Nephron (organoid): ENCODE measurements at regions not wholly inside any gene's neighbourhood (a gene's known extent, or its start where the extent isn't known, plus 50 kb on each side); places are given as distances from the start of the nearest gene placed in this dataset.
"Not testable (repeated sequence)": the region's sequence is repeated elsewhere in the genome, so short reads cannot be mapped to it uniquely, and the experiment has no call there.

Experiments
- H3K27ac Mint-ChIP-seq, 3 experiments: 2 replicates each; pipeline ENCODE4 v1.8.0; 2020; ENCODE audit warnings: mixed read lengths in 3 of 3, mild to moderate bottlenecking in 2 of 3, moderate library complexity in 1 of 3
- H3K27me3 Mint-ChIP-seq: 2 replicates; pipeline ENCODE4 v1.8.0; 2021; ENCODE audit warnings: low read depth, mild to moderate bottlenecking, moderate library complexity, mixed read lengths
- H3K36me3 Mint-ChIP-seq: 2 replicates; pipeline ENCODE4 v1.8.0; 2020; ENCODE audit warnings: low read depth, mixed read lengths
- H3K4me1 Mint-ChIP-seq: 2 replicates; pipeline ENCODE4 v1.8.0; 2020; ENCODE audit warnings: mixed read lengths
- H3K4me3 Mint-ChIP-seq, 3 experiments: 2 replicates each; pipeline ENCODE4 v1.8.0; 2020; ENCODE audit warnings: mild to moderate bottlenecking in 3 of 3, mixed read lengths in 3 of 3, moderate library complexity in 2 of 3
- H3K9me3 Mint-ChIP-seq: 2 replicates; pipeline ENCODE4 v1.8.0; 2020; ENCODE audit warnings: mixed read lengths
- CTCF ChIP-seq, 3 experiments: fragments of 200-600 bp; sonication (generic); IDR thresholded peaks; one replicate each; pipeline ENCODE4 v1.5.0; 2021; ENCODE audit warnings: antibody characterized with exemption in 3 of 3; ENCODE audit not compliant: unreplicated experiment in 3 of 3

DNA sequence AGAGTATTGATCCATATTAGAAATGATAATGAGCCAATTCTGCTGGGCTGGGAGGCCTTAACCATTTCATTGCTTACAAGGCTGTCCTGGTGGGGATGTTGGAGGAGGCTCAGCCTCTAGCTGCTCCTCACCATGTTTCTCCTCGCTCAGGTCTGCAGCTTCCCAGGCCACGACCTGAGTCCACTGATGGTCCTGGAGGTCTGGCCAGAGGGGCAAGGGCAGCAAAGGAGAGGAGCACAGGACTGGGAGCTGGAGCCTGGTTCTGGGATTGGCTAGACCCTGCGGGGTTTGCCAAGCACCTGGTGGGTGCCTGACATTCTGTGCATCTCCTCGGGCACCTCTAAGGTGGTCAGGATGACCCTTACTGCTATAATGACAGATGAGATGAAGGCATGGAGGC, 92.6 kb downstream of the KIF26A start:
- H3K4me1 Mint-ChIP-seq: peaks cover 13% of the 10 kb centered on the region
- no peak overlapping the region for H3K27ac Mint-ChIP-seq
- H3K4me3 Mint-ChIP-seq: no peak overlapping the region

GRCh38 chr14:104232070-104232484, 93.7 kb downstream of the KIF26A start:
- Mint-ChIP-seq H3K4me3 (no peak overlapping the region), H3K27ac (no peak overlapping the region), H3K4me1 (peaks cover 5% of the 10 kb centered on the region), H3K27me3 (peaks cover 3% of the 10 kb centered on the region), H3K9me3 (peaks cover 39% of the 10 kb centered on the region), H3K36me3 (peaks cover 13% of the 10 kb centered on the region)
- no peak for TF ChIP-seq CTCF (IDR thresholded peaks at IDR 0.05; ENCODE audit: unreplicated experiment in 3 of 3)

More for the DNA sequence above, 92.6 kb downstream of the KIF26A start:
- peaks cover 3% of the 10 kb centered on the region for H3K27me3 Mint-ChIP-seq
- H3K9me3 Mint-ChIP-seq: peaks cover 29% of the 10 kb centered on the region
- H3K36me3 Mint-ChIP-seq: peaks cover 8% of the 10 kb centered on the region
- no peak for TF ChIP-seq CTCF (IDR thresholded peaks at IDR 0.05; ENCODE audit: unreplicated experiment in 3 of 3)

GRCh38 chr14:104234007-104234786, 95.8 kb downstream of the KIF26A start:
- peaks cover 10% of the 10 kb centered on the region for H3K27me3 Mint-ChIP-seq
- H3K27ac Mint-ChIP-seq, H3K4me3 Mint-ChIP-seq, H3K4me1 Mint-ChIP-seq: not testable (repeated sequence)
- peaks cover 48% of the 10 kb centered on the region for H3K9me3 Mint-ChIP-seq
- H3K36me3 Mint-ChIP-seq: peaks cover 17% of the 10 kb centered on the region

- Mint-ChIP-seq H3K9me3 (peaks cover 42% of the 10 kb centered on the region), H3K4me3 (no peak overlapping the region), H3K36me3 (peaks cover 13% of the 10 kb centered on the region), H3K4me1 (peaks cover 10% of the 10 kb centered on the region), H3K27me3 (peaks cover 7% of the 10 kb centered on the region), H3K27ac (no peak overlapping the region)
- TF ChIP-seq CTCF (IDR thresholded peaks at IDR 0.05; ENCODE audit: unreplicated experiment in 3 of 3): no peak
Observed at GRCh38 chr14:104235686-104236085, 97.3 kb downstream of the KIF26A start.

- peaks cover 7% of the 10 kb centered on the region for H3K27me3 Mint-ChIP-seq
- peaks cover 11% of the 10 kb centered on the region for H3K4me1 Mint-ChIP-seq
- no peak for TF ChIP-seq CTCF (IDR thresholded peaks at IDR 0.05; ENCODE audit: unreplicated experiment in 3 of 3)
- peaks cover 45% of the 10 kb centered on the region for H3K9me3 Mint-ChIP-seq
- H3K4me3 Mint-ChIP-seq: no peak overlapping the region
- H3K36me3 Mint-ChIP-seq: peaks cover 13% of the 10 kb centered on the region
- H3K27ac Mint-ChIP-seq: no peak overlapping the region
Observed at GRCh38 chr14:104237651-104238423, 99.5 kb downstream of the KIF26A start.

GRCh38 chr14:104238424-104239184, 100.2 kb downstream of the KIF26A start:
- Mint-ChIP-seq H3K36me3 (peaks cover 13% of the 10 kb centered on the region), H3K9me3 (peaks cover 39% of the 10 kb centered on the region), H3K4me1 (peaks cover 11% of the 10 kb centered on the region), H3K27ac (no peak overlapping the region), H3K27me3 (peaks cover 7% of the 10 kb centered on the region), H3K4me3 (no peak overlapping the region)
- no peak for TF ChIP-seq CTCF (IDR thresholded peaks at IDR 0.05; ENCODE audit: unreplicated experiment in 3 of 3)
